GM13977 (cell line): ENCODE measurements at regions not wholly inside any gene's neighbourhood (a gene's known extent, or its start where the extent isn't known, plus 50 kb on each side); places are given as distances from the start of the nearest gene placed in this dataset.

Experiments used
- DNase-seq: peaks from one replicate; pipeline ENCODE4 v3.0.0; 2012; ENCODE audit warnings: low spot score
- CTCF ChIP-seq: IDR thresholded peaks from 2 replicates; pipeline ENCODE4 v1.5.1; 2012; ENCODE audit warnings: mild to moderate bottlenecking, control low read depth; ENCODE audit not compliant: insufficient read depth; ENCODE audit errors: extremely low read depth, missing control alignments
- in situ Hi-C: fragments of 300-500 bp; cut with MboI; formaldehyde crosslinking; loops from one replicate; pipeline ENCODE4 v1.12.0; 2022; ENCODE audit warnings: low sequenced_read_pairs, low pct_unique_long_range_greater_than_20kb, mixed read lengths, inconsistent platforms; ENCODE audit not compliant: unreplicated experiment

- no peak for DNase-seq
- no peak for TF ChIP-seq CTCF
- in situ Hi-C loops, result no loop called here
Observed at GRCh38 chr1:38446936-38447335, 400.3 kb upstream of the POU3F1 start.

- TF ChIP-seq CTCF, result no peak
- in situ Hi-C loops, result no loop called here
- no peak for DNase-seq
Observed at GRCh38 chr1:38444770-38445442, 398.3 kb upstream of the POU3F1 start.

- in situ Hi-C loops, result no loop called here
- DNase-seq, result no peak
- TF ChIP-seq CTCF, result no peak
Observed at GRCh38 chr1:38444311-38444710, 397.7 kb upstream of the POU3F1 start.

GRCh38 chr1:38440402-38440801 is 393.8 kb upstream of the POU3F1 start:
- no peak for TF ChIP-seq CTCF
- in situ Hi-C loops, result no loop called here
- no peak for DNase-seq

- in situ Hi-C loops, result no loop called here
- no peak for TF ChIP-seq CTCF
Observed at GRCh38 chr1:38436749-38437148, 390.2 kb upstream of the POU3F1 start.

GRCh38 chr1:38436006-38436405 is 389.4 kb upstream of the POU3F1 start:
- in situ Hi-C loops, result no loop called here
- no peak for DNase-seq
- no peak for TF ChIP-seq CTCF

More at GRCh38 chr1:38436749-38437148, 390.2 kb upstream of the POU3F1 start:
- no peak for DNase-seq

- no peak for TF ChIP-seq CTCF
- in situ Hi-C loops, result no loop called here
- DNase-seq, result no peak
Observed at GRCh38 chr1:38433084-38433722, 386.6 kb upstream of the POU3F1 start.
